ENCODE measurements at regions not wholly inside any gene's neighbourhood (a gene's known extent, or its start where the extent isn't known, plus 50 kb on each side); places are given as distances from the start of the nearest gene placed in this dataset.

DNA sequence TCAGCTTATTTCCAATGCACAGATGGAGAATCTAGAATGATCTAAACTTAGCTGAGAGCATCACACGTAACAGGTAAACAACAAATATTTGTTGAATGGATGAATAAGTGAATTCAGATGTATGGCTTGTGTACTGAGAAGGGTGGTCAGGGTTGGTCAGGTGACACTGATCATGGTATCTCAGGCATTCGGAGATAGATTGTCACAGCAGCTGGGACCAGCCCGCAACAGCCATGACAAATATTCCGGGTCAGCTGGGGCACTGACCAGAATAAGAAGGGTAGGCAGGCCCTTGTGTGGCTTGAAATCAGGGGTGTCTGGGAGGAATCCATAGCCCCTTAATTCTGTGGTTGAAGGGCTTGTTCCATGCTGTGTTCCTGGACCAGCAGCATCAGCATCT is 159.4 kb upstream of the ARX start (continued):
- TF ChIP-seq ZFP36 (IDR thresholded peaks at IDR 0.05; ENCODE audit: borderline replicate concordance, low read depth, low read length, partially characterized antibody) (no peak), ZFP62 (CRISPR knock-in tag; IDR thresholded peaks at IDR 0.05) (no peak), NFIC (IDR thresholded peaks at IDR 0.05; ENCODE audit: low read length) (no peak), ZNF232 (CRISPR knock-in tag; IDR thresholded peaks at IDR 0.05; ENCODE audit: borderline replicate concordance) (no peak)
- TF ChIP-seq, protein P1, sequence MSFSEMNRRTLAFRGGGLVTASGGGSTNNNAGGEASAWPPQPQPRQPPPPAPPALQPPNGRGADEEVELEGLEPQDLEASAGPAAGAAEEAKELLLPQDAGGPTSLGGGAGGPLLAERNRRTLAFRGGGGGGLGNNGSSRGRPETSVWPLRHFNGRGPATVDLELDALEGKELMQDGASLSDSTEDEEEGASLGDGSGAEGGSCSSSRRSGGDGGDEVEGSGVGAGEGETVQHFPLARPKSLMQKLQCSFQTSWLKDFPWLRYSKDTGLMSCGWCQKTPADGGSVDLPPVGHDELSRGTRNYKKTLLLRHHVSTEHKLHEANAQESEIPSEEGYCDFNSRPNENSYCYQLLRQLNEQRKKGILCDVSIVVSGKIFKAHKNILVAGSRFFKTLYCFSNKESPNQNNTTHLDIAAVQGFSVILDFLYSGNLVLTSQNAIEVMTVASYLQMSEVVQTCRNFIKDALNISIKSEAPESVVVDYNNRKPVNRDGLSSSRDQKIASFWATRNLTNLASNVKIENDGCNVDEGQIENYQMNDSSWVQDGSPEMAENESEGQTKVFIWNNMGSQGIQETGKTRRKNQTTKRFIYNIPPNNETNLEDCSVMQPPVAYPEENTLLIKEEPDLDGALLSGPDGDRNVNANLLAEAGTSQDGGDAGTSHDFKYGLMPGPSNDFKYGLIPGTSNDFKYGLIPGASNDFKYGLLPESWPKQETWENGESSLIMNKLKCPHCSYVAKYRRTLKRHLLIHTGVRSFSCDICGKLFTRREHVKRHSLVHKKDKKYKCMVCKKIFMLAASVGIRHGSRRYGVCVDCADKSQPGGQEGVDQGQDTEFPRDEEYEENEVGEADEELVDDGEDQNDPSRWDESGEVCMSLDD (CRISPR knock-in tag; IDR thresholded peaks at IDR 0.05; ENCODE audit: borderline replicate concordance) = no peak

DNA sequence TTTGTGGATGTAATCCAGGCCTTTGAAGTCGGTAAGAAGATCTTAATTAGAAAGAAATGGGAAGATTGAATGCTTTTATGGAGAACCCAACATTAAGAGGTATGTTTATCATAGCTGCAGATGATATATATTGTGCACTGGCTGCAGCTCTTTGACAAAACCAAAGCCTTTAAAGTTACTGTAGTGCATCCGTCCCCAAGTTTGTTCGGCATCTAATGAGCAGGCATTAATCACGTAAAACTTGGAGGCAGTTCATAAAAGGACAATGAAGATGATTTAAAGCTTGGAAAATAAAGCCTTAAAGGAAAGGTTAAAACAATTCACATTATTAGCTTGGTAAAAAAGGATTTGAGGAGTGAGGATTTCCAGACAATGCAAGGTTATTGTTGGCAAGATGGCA is 150.8 kb upstream of the ARX start:
- no peak overlapping the region for H2AFZ ChIP-seq (ENCODE audit: low read length)
- no peaks in the 10 kb centered on the region for H3K4me1 ChIP-seq (ENCODE audit: insufficient read depth, low read length)
- in situ Hi-C loops (cut with HindIII; ENCODE audit: extremely low pct_ligation_motif_present, low pct_unique_long_range_greater_than_20kb) = no loop called here
- 1% methylated on average over 4 of the region's 4 CpGs for WGBS (ENCODE audit: low lambda C conversion rate)
- CTCF ChIA-PET (ENCODE audit: low intra/inter-chr PET ratio, low total read pairs) = no interaction called here
- no TSS peak for BruUV-seq (replicated peaks)
- H3K79me2 ChIP-seq (ENCODE audit: insufficient read depth, low read length) = no peaks in the 10 kb centered on the region
- H3K4me2 ChIP-seq (ENCODE audit: low read depth, low read length) = no peak overlapping the region
- DNase-seq (ENCODE audit: low spot score) = no peak
- no peak overlapping the region for H3K27ac ChIP-seq (ENCODE audit: extremely low read length, insufficient read depth, low read length)
- no peak overlapping the region for H3K9ac ChIP-seq (ENCODE audit: insufficient read depth, low read depth, low read length)
- ATAC-seq = no peak
- H3K27me3 ChIP-seq (ENCODE audit: control insufficient read depth in 1 of 2, insufficient read depth in 2 of 2, low read length in 2 of 2) = no peaks in the 10 kb centered on the region
- intact Hi-C loops (cut with micrococcal nuclease; ENCODE audit: unreplicated experiment) = no loop called here
- POLR2A ChIA-PET = no interaction called here
- no peaks in the 10 kb centered on the region for H3K9me3 ChIP-seq (ENCODE audit: low read length)
- no peak for FAIRE-seq
- H3K36me3 ChIP-seq (replicated peaks in 1 of 2; ENCODE audit: control insufficient read depth in 1 of 2, insufficient read depth in 2 of 2, low read length in 2 of 2) = no peaks in the 10 kb centered on the region
- no peak overlapping the region for H3K4me3 ChIP-seq (replicated peaks in 1 of 3; ENCODE audit: insufficient read depth in 1 of 3, low read depth in 2 of 3, low read length in 3 of 3)
- H4K20me1 ChIP-seq (ENCODE audit: insufficient read depth, low read length) = no peaks in the 10 kb centered on the region
- TF ChIP-seq FOXO1 (CRISPR knock-in tag; IDR thresholded peaks at IDR 0.05) (no peak), MXD4 (CRISPR knock-in tag; IDR thresholded peaks at IDR 0.05) (no peak), ARID2 (CRISPR knock-in tag; IDR thresholded peaks at IDR 0.05; ENCODE audit: borderline replicate concordance) (no peak), ZFP62 (CRISPR knock-in tag; IDR thresholded peaks at IDR 0.05) (no peak), ZNF30 (CRISPR knock-in tag; IDR thresholded peaks at IDR 0.05) (no peak), CBX5 (CRISPR knock-in tag; IDR thresholded peaks at IDR 0.05; ENCODE audit: borderline replicate concordance) (no peak), HES4 (CRISPR knock-in tag; IDR thresholded peaks at IDR 0.05; ENCODE audit: borderline replicate concordance) (no peak), NFKB2 (CRISPR knock-in tag; IDR thresholded peaks at IDR 0.05; ENCODE audit: borderline replicate concordance) (no peak), SETDB1 (CRISPR knock-in tag; IDR thresholded peaks at IDR 0.05; ENCODE audit: borderline replicate concordance) (no peak), HNF4A (CRISPR knock-in tag; IDR thresholded peaks at IDR 0.05) (no peak)
- TF ChIP-seq, protein P2, sequence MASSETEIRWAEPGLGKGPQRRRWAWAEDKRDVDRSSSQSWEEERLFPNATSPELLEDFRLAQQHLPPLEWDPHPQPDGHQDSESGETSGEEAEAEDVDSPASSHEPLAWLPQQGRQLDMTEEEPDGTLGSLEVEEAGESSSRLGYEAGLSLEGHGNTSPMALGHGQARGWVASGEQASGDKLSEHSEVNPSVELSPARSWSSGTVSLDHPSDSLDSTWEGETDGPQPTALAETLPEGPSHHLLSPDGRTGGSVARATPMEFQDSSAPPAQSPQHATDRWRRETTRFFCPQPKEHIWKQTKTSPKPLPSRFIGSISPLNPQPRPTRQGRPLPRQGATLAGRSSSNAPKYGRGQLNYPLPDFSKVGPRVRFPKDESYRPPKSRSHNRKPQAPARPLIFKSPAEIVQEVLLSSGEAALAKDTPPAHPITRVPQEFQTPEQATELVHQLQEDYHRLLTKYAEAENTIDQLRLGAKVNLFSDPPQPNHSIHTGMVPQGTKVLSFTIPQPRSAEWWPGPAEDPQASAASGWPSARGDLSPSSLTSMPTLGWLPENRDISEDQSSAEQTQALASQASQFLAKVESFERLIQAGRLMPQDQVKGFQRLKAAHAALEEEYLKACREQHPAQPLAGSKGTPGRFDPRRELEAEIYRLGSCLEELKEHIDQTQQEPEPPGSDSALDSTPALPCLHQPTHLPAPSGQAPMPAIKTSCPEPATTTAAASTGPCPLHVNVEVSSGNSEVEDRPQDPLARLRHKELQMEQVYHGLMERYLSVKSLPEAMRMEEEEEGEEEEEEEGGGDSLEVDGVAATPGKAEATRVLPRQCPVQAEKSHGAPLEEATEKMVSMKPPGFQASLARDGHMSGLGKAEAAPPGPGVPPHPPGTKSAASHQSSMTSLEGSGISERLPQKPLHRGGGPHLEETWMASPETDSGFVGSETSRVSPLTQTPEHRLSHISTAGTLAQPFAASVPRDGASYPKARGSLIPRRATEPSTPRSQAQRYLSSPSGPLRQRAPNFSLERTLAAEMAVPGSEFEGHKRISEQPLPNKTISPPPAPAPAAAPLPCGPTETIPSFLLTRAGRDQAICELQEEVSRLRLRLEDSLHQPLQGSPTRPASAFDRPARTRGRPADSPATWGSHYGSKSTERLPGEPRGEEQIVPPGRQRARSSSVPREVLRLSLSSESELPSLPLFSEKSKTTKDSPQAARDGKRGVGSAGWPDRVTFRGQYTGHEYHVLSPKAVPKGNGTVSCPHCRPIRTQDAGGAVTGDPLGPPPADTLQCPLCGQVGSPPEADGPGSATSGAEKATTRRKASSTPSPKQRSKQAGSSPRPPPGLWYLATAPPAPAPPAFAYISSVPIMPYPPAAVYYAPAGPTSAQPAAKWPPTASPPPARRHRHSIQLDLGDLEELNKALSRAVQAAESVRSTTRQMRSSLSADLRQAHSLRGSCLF (CRISPR knock-in tag; IDR thresholded peaks at IDR 0.05; ENCODE audit: borderline replicate concordance) = no peak
- TF ChIP-seq, protein P3, sequence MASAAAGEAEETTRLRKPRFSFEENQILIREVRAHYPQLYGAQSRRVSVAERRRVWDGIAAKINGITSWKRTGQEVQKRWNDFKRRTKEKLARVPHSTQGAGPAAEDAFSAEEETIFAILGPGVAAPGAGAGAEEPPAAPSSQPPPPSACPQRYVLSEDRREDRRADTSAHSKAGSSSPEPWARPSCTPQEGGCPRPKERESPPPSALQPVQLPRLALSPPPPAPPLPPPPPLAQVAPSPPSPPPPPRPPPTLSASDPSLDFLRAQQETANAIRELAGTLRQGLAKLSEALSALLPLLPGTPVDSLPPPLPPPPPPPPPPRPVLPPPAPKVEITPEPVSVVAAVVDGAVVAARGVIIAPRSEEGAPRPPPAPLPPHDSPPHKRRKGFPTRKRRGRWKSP (CRISPR knock-in tag; IDR thresholded peaks at IDR 0.05) = no peak

Data from HepG2 (cell line).